HUES64 (cell line): ENCODE measurements at regions not wholly inside any gene's neighbourhood (a gene's known extent, or its start where the extent isn't known, plus 50 kb on each side); places are given as distances from the start of the nearest gene placed in this dataset.

Source experiments
- H3K27ac ChIP-seq: 2 replicates; pipeline ENCODE4 v1.7.0; 2013; ENCODE audit warnings: low read depth, low read length, inconsistent platforms
- H3K27me3 ChIP-seq: 2 replicates; pipeline ENCODE4 v1.6.1; 2013; ENCODE audit warnings: mild to moderate bottlenecking, low read length; ENCODE audit not compliant: insufficient read depth
- H3K36me3 ChIP-seq: 2 replicates; pipeline ENCODE4 v1.6.1; 2013; ENCODE audit warnings: mild to moderate bottlenecking, low read length; ENCODE audit not compliant: insufficient read depth
- H3K4me1 ChIP-seq: 2 replicates; pipeline ENCODE4 v1.6.1; 2013; ENCODE audit warnings: mild to moderate bottlenecking, low read length, moderate library complexity; ENCODE audit not compliant: insufficient read depth
- H3K4me3 ChIP-seq: 2 replicates; pipeline ENCODE4 v1.5.1; 2013; ENCODE audit warnings: mild to moderate bottlenecking, low read length, moderate library complexity
- H3K9ac ChIP-seq: 2 replicates; pipeline ENCODE4 v1.6.1; 2013; ENCODE audit warnings: mild to moderate bottlenecking, low read depth, low read length
- H3K9me3 ChIP-seq: 2 replicates; pipeline ENCODE4 v1.6.1; 2013; ENCODE audit warnings: low read depth, low read length; ENCODE audit not compliant: insufficient read depth
- WGBS: fragments of 150-250, 120-280 bp; methylation state at CpG from one replicate; pipeline ENCODE4 v1.1.7; 2013; ENCODE audit warnings: missing lambda C conversion rate; 5-methylcytosine and 5-hydroxymethylcytosine counted together

GRCh38 chr11:114811971-114812370 lies 133.6 kb downstream of the NXPE2 start:
- H3K27ac ChIP-seq, result no peak overlapping the region
- H3K4me1 ChIP-seq, result no peaks in the 10 kb centered on the region
- H3K9ac ChIP-seq, result no peak overlapping the region
- WGBS, result 89% methylated on average over 3 of the region's 3 CpGs
- H3K4me3 ChIP-seq, result no peak overlapping the region
- no peaks in the 10 kb centered on the region for H3K9me3 ChIP-seq
- no peaks in the 10 kb centered on the region for H3K36me3 ChIP-seq
- H3K27me3 ChIP-seq, result no peaks in the 10 kb centered on the region

GRCh38 chr11:114812733-114813132 lies 134.4 kb downstream of the NXPE2 start:
- Histone ChIP-seq H3K27me3 (no peaks in the 10 kb centered on the region), H3K36me3 (no peaks in the 10 kb centered on the region), H3K9ac (no peak overlapping the region), H3K9me3 (no peaks in the 10 kb centered on the region), H3K4me3 (no peak overlapping the region), H3K4me1 (peaks cover 4% of the 10 kb centered on the region; the same call in 1 of the 2 replicates), H3K27ac (no peak overlapping the region)
- 88% methylated on average over 3 of the region's 3 CpGs for WGBS

GRCh38 chr11:114813189-114813718 lies 134.9 kb downstream of the NXPE2 start:
- no peak overlapping the region for H3K9ac ChIP-seq
- H3K27ac ChIP-seq, result no peak overlapping the region
- H3K36me3 ChIP-seq, result no peaks in the 10 kb centered on the region
- H3K27me3 ChIP-seq, result 0 out of 2 replicates have a peak, but pooled peaks cover 5% of the 10 kb centered on the region
- H3K9me3 ChIP-seq, result no peaks in the 10 kb centered on the region
- 88% methylated on average over 3 of the region's 4 CpGs for WGBS
- H3K4me1 ChIP-seq, result peaks cover 7% of the 10 kb centered on the region; the same call in 1 of the 2 replicates
- H3K4me3 ChIP-seq, result no peak overlapping the region

GRCh38 chr11:114815176-114815575 lies 136.8 kb downstream of the NXPE2 start:
- H3K9ac ChIP-seq, result no peak overlapping the region
- H3K27ac ChIP-seq, result no peak overlapping the region
- peaks cover 7% of the 10 kb centered on the region; the same call in 1 of the 2 replicates for H3K4me1 ChIP-seq
- no peak overlapping the region for H3K4me3 ChIP-seq
- no peaks in the 10 kb centered on the region for H3K9me3 ChIP-seq
- H3K36me3 ChIP-seq, result no peaks in the 10 kb centered on the region
- H3K27me3 ChIP-seq, result 0 out of 2 replicates have a peak, but pooled peaks cover 6% of the 10 kb centered on the region

- Histone ChIP-seq H3K36me3 (no peaks in the 10 kb centered on the region), H3K9me3 (no peaks in the 10 kb centered on the region), H3K4me1 (peaks cover 7% of the 10 kb centered on the region; the same call in 1 of the 2 replicates), H3K27ac (no peak overlapping the region), H3K4me3 (no peak overlapping the region), H3K27me3 (0 out of 2 replicates have a peak, but pooled peaks cover 6% of the 10 kb centered on the region), H3K9ac (no peak overlapping the region)
- 94% methylated on average over 1 of the region's 1 CpG for WGBS
These were observed 137.4 kb downstream of the NXPE2 start for GRCh38 chr11:114815761-114816160.

- no peaks in the 10 kb centered on the region for H3K9me3 ChIP-seq
- H3K4me1 ChIP-seq, result peaks cover 10% of the 10 kb centered on the region; the same call in 1 of the 2 replicates
- 0 out of 2 replicates have a peak, but pooled peaks cover 6% of the 10 kb centered on the region for H3K27me3 ChIP-seq
- H3K36me3 ChIP-seq, result no peaks in the 10 kb centered on the region
- H3K27ac ChIP-seq, result no peak overlapping the region
- WGBS, result 95% methylated on average over 1 of the region's 2 CpGs
- H3K9ac ChIP-seq, result no peak overlapping the region
- no peak overlapping the region for H3K4me3 ChIP-seq
These were observed 138.5 kb downstream of the NXPE2 start for GRCh38 chr11:114816791-114817190.

- H3K36me3 ChIP-seq, result no peaks in the 10 kb centered on the region
- no peaks in the 10 kb centered on the region for H3K9me3 ChIP-seq
- H3K4me1 ChIP-seq, result peaks cover 10% of the 10 kb centered on the region; the same call in 1 of the 2 replicates
- 78% methylated on average over 4 of the region's 6 CpGs for WGBS
- H3K4me3 ChIP-seq, result no peak overlapping the region
- 0 out of 2 replicates have a peak, but pooled peaks cover 6% of the 10 kb centered on the region for H3K27me3 ChIP-seq
- no peak overlapping the region for H3K9ac ChIP-seq
- no peak overlapping the region for H3K27ac ChIP-seq
These were observed 140.1 kb downstream of the NXPE2 start for GRCh38 chr11:114818382-114818781.

- peaks cover 3% of the 10 kb centered on the region; the same call in 1 of the 2 replicates for H3K9me3 ChIP-seq
- 0 out of 2 replicates have a peak, but pooled peaks cover 6% of the 10 kb centered on the region for H3K27me3 ChIP-seq
- H3K4me1 ChIP-seq, result peaks cover 10% of the 10 kb centered on the region; the same call in 1 of the 2 replicates
- no peak overlapping the region for H3K9ac ChIP-seq
- no peaks in the 10 kb centered on the region for H3K36me3 ChIP-seq
- no peak overlapping the region for H3K4me3 ChIP-seq
- no peak overlapping the region for H3K27ac ChIP-seq
- 80% methylated on average over 4 of the region's 4 CpGs for WGBS
These were observed 140.7 kb downstream of the NXPE2 start for GRCh38 chr11:114819028-114819427.

GRCh38 chr11:114820621-114821020 lies 142.3 kb downstream of the NXPE2 start:
- peaks cover 6% of the 10 kb centered on the region; the same call in 1 of the 2 replicates for H3K9me3 ChIP-seq
- no peak overlapping the region for H3K4me3 ChIP-seq
- H3K27me3 ChIP-seq, result 0 out of 2 replicates have a peak, but pooled peaks cover 6% of the 10 kb centered on the region
- H3K4me1 ChIP-seq, result peaks cover 10% of the 10 kb centered on the region; the same call in 1 of the 2 replicates
- no peak overlapping the region for H3K27ac ChIP-seq
- 88% methylated on average over 5 of the region's 5 CpGs for WGBS
- H3K9ac ChIP-seq, result no peak overlapping the region
- no peaks in the 10 kb centered on the region for H3K36me3 ChIP-seq

- H3K27me3 ChIP-seq, result 0 out of 2 replicates have a peak, but pooled peaks cover 6% of the 10 kb centered on the region
- H3K4me1 ChIP-seq, result peaks cover 10% of the 10 kb centered on the region; the same call in 1 of the 2 replicates
- no peaks in the 10 kb centered on the region for H3K36me3 ChIP-seq
- no peak overlapping the region for H3K4me3 ChIP-seq
- H3K9me3 ChIP-seq, result peaks cover 6% of the 10 kb centered on the region; the same call in 1 of the 2 replicates
- no peak overlapping the region for H3K9ac ChIP-seq
- WGBS, result 78% methylated on average over 10 of the region's 11 CpGs
- no peak overlapping the region for H3K27ac ChIP-seq
These were observed 143.5 kb downstream of the NXPE2 start for GRCh38 chr11:114821621-114822412.

GRCh38 chr11:114826910-114827442 lies 148.6 kb downstream of the NXPE2 start:
- Histone ChIP-seq H3K4me1 (peaks cover 7% of the 10 kb centered on the region; the same call in 1 of the 2 replicates), H3K27ac (no peak overlapping the region), H3K9ac (no peak overlapping the region), H3K27me3 (peaks cover 13% of the 10 kb centered on the region), H3K9me3 (peaks cover 6% of the 10 kb centered on the region; the same call in 1 of the 2 replicates), H3K36me3 (no peaks in the 10 kb centered on the region), H3K4me3 (no peak overlapping the region)
- WGBS, result 87% methylated on average over 7 of the region's 7 CpGs
